K562 (cell line): ENCODE measurements at regions not wholly inside any gene's neighbourhood (a gene's known extent, or its start where the extent isn't known, plus 50 kb on each side); places are given as distances from the start of the nearest gene placed in this dataset.

ENCODE experiments used
- ATAC-seq: fragments of 200-7000 bp; cut with Tn5 transposase; 3 replicates; pipeline ENCODE4 v1.9.1; 2020; ENCODE audit warnings: moderate library complexity
- BruUV-seq: library from RNA; stranded (reverse); fragments of 400-500 nt; replicated peaks from 2 replicates; lab custom pipeline; 2021; lab: Mats Ljungman, UMichigan
- CTCF ChIA-PET: fragments of 300-600 bp; formaldehyde crosslinking; extraction: SDS; loops from one replicate; lab custom pipeline; 2021; ENCODE audit warnings: low intra/inter-chr PET ratio; lab: Yijun Ruan, JAX
- POLR2A ChIA-PET: fragments of 300-600, 350-650 bp; sonication (Branson Sonifier 250); formaldehyde crosslinking; extraction: SDS; loops from one replicate; lab custom pipeline; 2021; ENCODE audit warnings: antibody characterized with exemption, inconsistent platforms; lab: Yijun Ruan, JAX
- DNase-seq, 4 experiments: peaks; one replicate each; pipeline versions ENCODE4 v3.0.0 to v3.0.0-alpha.2; 2011 to 2018; ENCODE audit warnings: low spot score in 3 of 4, mixed read lengths in 3 of 4; ENCODE audit errors: extremely low read depth in 1 of 4
- FAIRE-seq: peaks from 2 replicates; lab custom pipeline; 2011; peaks lifted over from hg19 to GRCh38; lab: Jason Lieb, UNC
- H2AFZ ChIP-seq: 2 replicates; pipeline ENCODE4 v1.6.0; 2011; ENCODE audit warnings: low read depth, low read length, control low read depth, inconsistent platforms
- H3K27ac ChIP-seq: fragments of 200-600 bp; 3 replicates; pipeline ENCODE4 v1.8.0; 2011; ENCODE audit warnings: low read depth, mild to moderate bottlenecking, control low read depth, inconsistent platforms, low read length, moderate library complexity, mixed read lengths; ENCODE audit errors: extremely low read depth
- H3K27me3 ChIP-seq, 2 experiments: fragments of 300-600 bp in 1 of 2; 2 replicates in 1 of 2; 3 replicates in 1 of 2; pipeline versions ENCODE4 v1.6.0 to v1.8.0; 2011; ENCODE audit warnings: inconsistent platforms in 2 of 2, low read length in 2 of 2, mild to moderate bottlenecking in 1 of 2, mixed read lengths in 1 of 2, moderate library complexity in 1 of 2; ENCODE audit not compliant: control insufficient read depth in 2 of 2, insufficient read depth in 2 of 2
- H3K36me3 ChIP-seq: fragments of 300-600 bp; 3 replicates; pipeline ENCODE4 v1.8.0; 2011; ENCODE audit warnings: mild to moderate bottlenecking, low read length, inconsistent platforms; ENCODE audit not compliant: control insufficient read depth, insufficient read depth
- H3K4me1 ChIP-seq, 2 experiments: fragments of 200-600 bp in 1 of 2; replicated peaks in 1 of 2; 2 replicates in 1 of 2; 3 replicates in 1 of 2; pipeline versions ENCODE4 v1.5.1 to v1.8.0; 2011; ENCODE audit warnings: inconsistent platforms in 2 of 2, low read length in 2 of 2, mild to moderate bottlenecking in 1 of 2, mixed read lengths in 1 of 2, moderate library complexity in 1 of 2; ENCODE audit not compliant: control insufficient read depth in 2 of 2, insufficient read depth in 2 of 2
- H3K4me2 ChIP-seq: 2 replicates; pipeline ENCODE4 v1.6.1; 2011; ENCODE audit warnings: low read length, control low read depth, inconsistent platforms, mixed read lengths; ENCODE audit not compliant: insufficient read depth
- H3K4me3 ChIP-seq: fragments of 200-600 bp; sonication (generic), shearing (Covaris generic); 2 replicates; pipeline ENCODE4 v1.5.1; 2016; ENCODE audit warnings: control low read depth, inconsistent platforms
- H3K79me2 ChIP-seq: fragments of 200-600 bp; 3 replicates; pipeline ENCODE4 v1.8.0; 2011; ENCODE audit warnings: low read length, inconsistent platforms; ENCODE audit not compliant: control insufficient read depth, insufficient read depth
- H3K9ac ChIP-seq, 2 experiments: 2 replicates each; pipeline versions ENCODE4 v1.6.0 to v1.6.1; 2011; ENCODE audit warnings: low read depth in 2 of 2, low read length in 2 of 2, control low read depth in 1 of 2, inconsistent platforms in 1 of 2, mild to moderate bottlenecking in 1 of 2, mixed read lengths in 1 of 2; ENCODE audit not compliant: insufficient read depth in 1 of 2
- H3K9me1 ChIP-seq: one replicate; pipeline ENCODE4 v1.6.0; 2011; ENCODE audit warnings: inconsistent platforms, mild to moderate bottlenecking, low read length, moderate library complexity; ENCODE audit not compliant: control insufficient read depth, insufficient read depth
- H3K9me3 ChIP-seq: replicated peaks from 2 replicates; pipeline ENCODE4 v1.5.1; 2011; ENCODE audit warnings: low read depth, low read length, inconsistent platforms; ENCODE audit not compliant: control insufficient read depth, insufficient read depth
- H4K20me1 ChIP-seq: replicated peaks from 2 replicates; pipeline ENCODE4 v1.6.1; 2011; ENCODE audit warnings: low read length, inconsistent platforms, mixed read lengths; ENCODE audit not compliant: control insufficient read depth, insufficient read depth
- BRD9 ChIP-seq: fragments of 450-650 bp; IDR thresholded peaks from 2 replicates; pipeline ENCODE4 v1.6.1; 2018; ENCODE audit warnings: low read depth; ENCODE audit not compliant: partially characterized antibody
- CBX8 ChIP-seq: fragments of 200-600 bp; sonication (generic); IDR thresholded peaks from 2 replicates; pipeline ENCODE4 v1.6.1; 2012; ENCODE audit warnings: borderline replicate concordance, mixed run types, low read depth, mild to moderate bottlenecking, moderate library complexity, mixed read lengths, low read length, control low read depth, inconsistent platforms; ENCODE audit not compliant: poor library complexity, severe bottlenecking; ENCODE audit errors: extremely low read depth
- FOXJ2 ChIP-seq: fragments of 200-800 bp; sonication (Bioruptor generic); IDR thresholded peaks from 2 replicates; pipeline ENCODE4 v1.6.1; 2016; ENCODE audit warnings: missing genetic modification characterization, missing compliant biosample characterization
- GATAD2B ChIP-seq: fragments of 450-650 bp; IDR thresholded peaks from 2 replicates; pipeline ENCODE4 v1.6.1; 2017; ENCODE audit warnings: mild to moderate bottlenecking, borderline replicate concordance
- IRF1 ChIP-seq: sonication (generic); formaldehyde crosslinking; IDR thresholded peaks from 2 replicates; pipeline ENCODE4 v1.8.0; 2022; ENCODE audit warnings: missing genetic modification reagents, mild to moderate bottlenecking, borderline replicate concordance
- KLF13 ChIP-seq: fragments of 450-650 bp; IDR thresholded peaks from 2 replicates; pipeline ENCODE4 v1.6.1; 2016; ENCODE audit warnings: missing genetic modification characterization, low read depth, mild to moderate bottlenecking, missing compliant biosample characterization, moderate library complexity, borderline replicate concordance
- SREBF2 ChIP-seq: sonication (generic); formaldehyde crosslinking; IDR thresholded peaks from 2 replicates; pipeline ENCODE4 v1.4.0; 2020; ENCODE audit warnings: mild to moderate bottlenecking, missing genetic modification reagents
- ZNF277 ChIP-seq: fragments of 250-450 bp; sonication (Bioruptor Pico); IDR thresholded peaks from 2 replicates; pipeline ENCODE4 v1.8.0; 2022; ENCODE audit warnings: inconsistent platforms, mild to moderate bottlenecking, moderate library complexity, borderline replicate concordance
- WGBS: fragments of 100-300 bp; shearing (Covaris generic); methylation state at CpG from one replicate; pipeline ENCODE4 v1.1.6; 2016; ENCODE audit warnings: low coverage, mixed read lengths; ENCODE audit not compliant: insufficient coverage; ENCODE audit errors: missing lambda C conversion rate; 5-methylcytosine and 5-hydroxymethylcytosine counted together
- in situ Hi-C: fragments of 300-500 bp; cut with MboI; formaldehyde crosslinking; loops from 4 replicates; pipeline ENCODE4 v1.15.0; 2018; ENCODE audit warnings: inconsistent platforms, mixed read lengths
- intact Hi-C: fragments of 100-400 bp; cut with micrococcal nuclease; formaldehyde crosslinking; loops from 2 replicates; pipeline ENCODE4 v1.14.2; 2022
- TF ChIP-seq, protein P1 (sequence below): sonication (generic); formaldehyde crosslinking; IDR thresholded peaks from 2 replicates; pipeline ENCODE4 v1.8.0; 2022; ENCODE audit warnings: missing genetic modification reagents, mild to moderate bottlenecking, borderline replicate concordance

DNA sequence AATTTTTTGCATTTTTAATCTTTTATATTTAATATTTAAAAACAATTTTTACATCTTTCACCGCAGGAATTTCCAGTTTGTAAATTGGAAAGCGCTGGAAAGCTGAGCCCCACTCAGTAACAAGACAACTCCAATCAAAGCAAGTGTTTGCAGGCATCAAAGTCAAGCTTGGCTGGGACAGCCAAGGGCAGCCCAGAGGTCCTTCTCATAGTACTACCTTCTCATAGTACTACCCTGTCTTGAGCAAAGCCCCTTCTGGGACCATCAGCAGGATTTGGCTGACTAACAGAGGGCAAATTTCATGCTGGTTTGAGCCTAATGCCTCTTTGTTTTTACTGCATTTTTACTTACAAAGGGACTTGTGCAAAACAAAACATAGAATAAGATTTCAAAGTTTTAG is 228.3 kb downstream of the SIM1 start:
- ChIA-PET POLR2A (interaction anchor here (1.9 kb wide), 1 partner anchor 9 kb away, joined by 6 read pairs; no protein-coding TSS in a partner anchor), CTCF (no interaction called here)
- 22% methylated on average over 2 of the region's 2 CpGs for WGBS
- Histone ChIP-seq H3K4me2 (no peak overlapping the region), H3K27ac (no peak overlapping the region), H3K4me1 (0 out of 5 replicates have a peak, but pooled peaks cover 0 to under 1% of the 10 kb centered on the region in 2 experiments), H3K4me3 (no peak overlapping the region), H3K9ac (no peak overlapping the region), H3K27me3 (no peaks in the 10 kb centered on the region), H2AFZ (no peak overlapping the region), H3K9me3 (no peaks in the 10 kb centered on the region), H4K20me1 (no peaks in the 10 kb centered on the region), H3K9me1 (no peaks in the 10 kb centered on the region), H3K36me3 (no peaks in the 10 kb centered on the region), H3K79me2 (no peaks in the 10 kb centered on the region)
- DNase-seq (no peak), ATAC-seq (no peak), FAIRE-seq (no peak)
- BruUV-seq, result no TSS peak
- intact Hi-C loops, result no loop called here
- in situ Hi-C loops, result no loop called here
- TF ChIP-seq GATAD2B (no peak), KLF13 (tag) (no peak), IRF1 (no peak), SREBF2 (CRISPR knock-in tag) (no peak)

DNA sequence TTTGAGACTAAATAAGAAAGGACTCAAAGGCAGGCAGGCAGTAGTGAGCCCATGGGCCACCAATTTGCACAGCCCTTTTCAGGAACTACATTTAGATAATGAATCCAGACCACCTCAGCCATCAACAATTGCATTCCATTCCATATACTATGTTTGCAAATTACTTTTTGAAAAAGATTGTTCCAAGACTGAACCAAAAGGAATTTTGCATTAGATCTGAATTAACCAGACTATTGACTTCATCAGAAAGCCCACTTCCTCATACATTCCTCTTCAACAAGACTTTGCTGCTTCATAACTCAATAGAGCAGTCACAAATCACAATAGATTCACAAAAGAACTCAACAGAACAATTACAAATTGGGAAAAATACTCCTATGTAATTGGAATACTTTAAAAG is 229.1 kb downstream of the SIM1 start:
- intact Hi-C loops (no loop called here), in situ Hi-C loops (no loop called here)
- Histone ChIP-seq H3K27ac (no peak overlapping the region), H3K79me2 (no peaks in the 10 kb centered on the region), H3K9me1 (no peaks in the 10 kb centered on the region), H3K9me3 (no peaks in the 10 kb centered on the region), H4K20me1 (no peaks in the 10 kb centered on the region), H3K4me3 (no peak overlapping the region), H2AFZ (no peak overlapping the region), H3K4me1 (peaks cover 0 to 8% of the 10 kb centered on the region in 2 experiments; a peak in 2 of 5 replicates), H3K27me3 (no peaks in the 10 kb centered on the region), H3K36me3 (no peaks in the 10 kb centered on the region), H3K4me2 (no peak overlapping the region), H3K9ac (no peak overlapping the region)
- DNase-seq (no peak), ATAC-seq (no peak), FAIRE-seq (no peak)
- CTCF ChIA-PET, result no interaction called here
- no TSS peak for BruUV-seq
- POLR2A ChIA-PET, result interaction anchor here (1.9 kb wide), 1 partner anchor 8 kb away, joined by 6 read pairs; no protein-coding TSS in a partner anchor
- TF ChIP-seq CBX8 (no peak), FOXJ2 (tag) (no peak), ZNF277 (CRISPR knock-in tag) (no peak), BRD9 (no peak)
- TF ChIP-seq, protein P1, sequence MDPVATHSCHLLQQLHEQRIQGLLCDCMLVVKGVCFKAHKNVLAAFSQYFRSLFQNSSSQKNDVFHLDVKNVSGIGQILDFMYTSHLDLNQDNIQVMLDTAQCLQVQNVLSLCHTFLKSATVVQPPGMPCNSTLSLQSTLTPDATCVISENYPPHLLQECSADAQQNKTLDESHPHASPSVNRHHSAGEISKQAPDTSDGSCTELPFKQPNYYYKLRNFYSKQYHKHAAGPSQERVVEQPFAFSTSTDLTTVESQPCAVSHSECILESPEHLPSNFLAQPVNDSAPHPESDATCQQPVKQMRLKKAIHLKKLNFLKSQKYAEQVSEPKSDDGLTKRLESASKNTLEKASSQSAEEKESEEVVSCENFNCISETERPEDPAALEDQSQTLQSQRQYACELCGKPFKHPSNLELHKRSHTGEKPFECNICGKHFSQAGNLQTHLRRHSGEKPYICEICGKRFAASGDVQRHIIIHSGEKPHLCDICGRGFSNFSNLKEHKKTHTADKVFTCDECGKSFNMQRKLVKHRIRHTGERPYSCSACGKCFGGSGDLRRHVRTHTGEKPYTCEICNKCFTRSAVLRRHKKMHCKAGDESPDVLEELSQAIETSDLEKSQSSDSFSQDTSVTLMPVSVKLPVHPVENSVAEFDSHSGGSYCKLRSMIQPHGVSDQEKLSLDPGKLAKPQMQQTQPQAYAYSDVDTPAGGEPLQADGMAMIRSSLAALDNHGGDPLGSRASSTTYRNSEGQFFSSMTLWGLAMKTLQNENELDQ (CRISPR knock-in tag), result no peak
